GM21717 (cell line): ENCODE measurements at regions not wholly inside any gene's neighbourhood (a gene's known extent, or its start where the extent isn't known, plus 50 kb on each side); places are given as distances from the start of the nearest gene placed in this dataset.
"Not testable (repeated sequence)": the region's sequence is repeated elsewhere in the genome, so short reads cannot be mapped to it uniquely, and the experiment has no call there.

Source experiments
- ATAC-seq: cut with Tn5 transposase; IDR thresholded peaks from one replicate; pipeline ENCODE4 v1.9.1; 2021; ENCODE audit warnings: mild to moderate bottlenecking, moderate library complexity; ENCODE audit not compliant: unreplicated experiment

GRCh38 chr2:144131042-144131441 lies 388.9 kb downstream of the ZEB2 start:
- ATAC-seq = no peak

GRCh38 chr2:144130551-144130950 lies 389.4 kb downstream of the ZEB2 start:
- no peak for ATAC-seq

- ATAC-seq = no peak
Observed at GRCh38 chr2:144128130-144128746, 391.7 kb downstream of the ZEB2 start.

- no peak for ATAC-seq
Observed at GRCh38 chr2:144127693-144128092, 392.2 kb downstream of the ZEB2 start.

GRCh38 chr2:144126302-144126701 lies 393.6 kb downstream of the ZEB2 start:
- no peak for ATAC-seq

GRCh38 chr2:144125751-144126150 lies 394.2 kb downstream of the ZEB2 start:
- ATAC-seq = no peak

GRCh38 chr2:144124882-144125281 lies 395.0 kb downstream of the ZEB2 start:
- no peak for ATAC-seq

GRCh38 chr2:144120487-144120886 lies 399.4 kb downstream of the ZEB2 start:
- no peak for ATAC-seq

GRCh38 chr2:144117086-144117485 lies 402.8 kb downstream of the ZEB2 start:
- ATAC-seq = no peak

- no peak for ATAC-seq
Observed at GRCh38 chr2:144115739-144116291, 404.1 kb downstream of the ZEB2 start.

- ATAC-seq = no peak
Observed at GRCh38 chr2:144114760-144115159, 405.2 kb downstream of the ZEB2 start.

- ATAC-seq = no peak
Observed at GRCh38 chr2:144111437-144111836, 408.5 kb downstream of the ZEB2 start.

GRCh38 chr2:144106104-144106503 lies 413.8 kb downstream of the ZEB2 start:
- ATAC-seq = not testable (repeated sequence)

GRCh38 chr2:144102386-144102785 lies 417.5 kb downstream of the ZEB2 start:
- no peak for ATAC-seq

GRCh38 chr2:144099780-144100377 lies 420.0 kb downstream of the ZEB2 start:
- no peak for ATAC-seq

- no peak for ATAC-seq
Observed at GRCh38 chr2:144099340-144099739, 420.6 kb downstream of the ZEB2 start.

GRCh38 chr2:144097440-144098225 lies 422.3 kb downstream of the ZEB2 start:
- ATAC-seq = no peak

- no peak for ATAC-seq
Observed at GRCh38 chr2:144096531-144096930, 423.4 kb downstream of the ZEB2 start.

GRCh38 chr2:144094408-144095151 lies 425.3 kb downstream of the ZEB2 start:
- ATAC-seq = no peak

- no peak for ATAC-seq
Observed at GRCh38 chr2:144091622-144092021, 428.3 kb downstream of the ZEB2 start.

GRCh38 chr2:144088863-144089262 lies 431.1 kb downstream of the ZEB2 start:
- no peak for ATAC-seq
